H1 (cell line): ENCODE measurements at regions not wholly inside any gene's neighbourhood (a gene's known extent, or its start where the extent isn't known, plus 50 kb on each side); places are given as distances from the start of the nearest gene placed in this dataset.

ENCODE experiments used
- CTCF ChIA-PET: fragments of 300-600 bp; sonication (Branson Sonifier 250); formaldehyde crosslinking; loops from one replicate; lab custom pipeline; 2021; ENCODE audit not compliant: partially characterized antibody; lab: Charles Lee
- POLR2A ChIA-PET: fragments of 300-600 bp; sonication (Branson Sonifier 250); formaldehyde crosslinking; loops from one replicate; lab custom pipeline; 2021; ENCODE audit warnings: inconsistent platforms; ENCODE audit not compliant: partially characterized antibody; lab: Charles Lee
- DNase-seq, 2 experiments: peaks; one replicate each; pipeline versions ENCODE4 v3.0.0 to v3.0.0-alpha.2; 2010 to 2022; ENCODE audit warnings: low spot score in 2 of 2, low read depth in 1 of 2, mixed read lengths in 1 of 2
- FAIRE-seq: peaks from 2 replicates; lab custom pipeline; 2011; peaks lifted over from hg19 to GRCh38; lab: Jason Lieb, UNC
- H2AFZ ChIP-seq: 2 replicates; pipeline ENCODE4 v1.8.1; 2012; ENCODE audit warnings: low read length, inconsistent platforms
- H2AK5ac ChIP-seq: 2 replicates; pipeline ENCODE4 v1.6.1; 2013; ENCODE audit warnings: low read depth, low read length
- H2BK120ac ChIP-seq: replicated peaks from 2 replicates; pipeline ENCODE3; 2013; ENCODE audit warnings: low read depth, low read length, inconsistent platforms
- H2BK12ac ChIP-seq: 2 replicates; pipeline ENCODE4 v1.6.1; 2013; ENCODE audit warnings: low read depth, low read length
- H2BK15ac ChIP-seq: 2 replicates; pipeline ENCODE4 v1.6.1; 2013; ENCODE audit warnings: low read length
- H2BK20ac ChIP-seq: 2 replicates; pipeline ENCODE4 v1.6.1; 2013; ENCODE audit warnings: low read length
- H2BK5ac ChIP-seq: 2 replicates; pipeline ENCODE4 v1.6.1; 2013; ENCODE audit warnings: low read depth, low read length
- H3K14ac ChIP-seq: 2 replicates; pipeline ENCODE4 v1.6.1; 2013; ENCODE audit warnings: inconsistent platforms; ENCODE audit not compliant: insufficient read length
- H3K18ac ChIP-seq: 2 replicates; pipeline ENCODE4 v1.6.1; 2013; ENCODE audit warnings: low read length; ENCODE audit errors: extremely low read depth
- H3K23ac ChIP-seq: 2 replicates; pipeline ENCODE4 v1.6.1; 2013; ENCODE audit warnings: inconsistent platforms; ENCODE audit not compliant: insufficient read length
- H3K23me2 ChIP-seq: 2 replicates; pipeline ENCODE4 v1.6.1; 2013; ENCODE audit warnings: low read depth, low read length
- H3K27ac ChIP-seq: 2 replicates; pipeline ENCODE4 v1.6.1; 2011; ENCODE audit warnings: low read depth, low read length, inconsistent platforms
- H3K27me3 ChIP-seq, 4 experiments: replicated peaks in 1 of 4; 1 replicate in 1 of 4; 2 replicates in 3 of 4; pipeline versions ENCODE4 v1.6.1 to v1.8.1; 2011 to 2013; ENCODE audit warnings: low read length in 3 of 4, mild to moderate bottlenecking in 3 of 4, inconsistent platforms in 2 of 4, mixed read lengths in 2 of 4, moderate library complexity in 1 of 4; ENCODE audit not compliant: control insufficient read depth in 3 of 4, insufficient read depth in 3 of 4; ENCODE audit errors: extremely low read depth in 1 of 4
- H3K36me3 ChIP-seq, 4 experiments: 2 replicates each; pipeline versions ENCODE4 v1.6.1 to v1.8.1; 2011 to 2013; ENCODE audit warnings: mild to moderate bottlenecking in 4 of 4, low read length in 3 of 4, moderate library complexity in 2 of 4, control low read depth in 1 of 4, inconsistent platforms in 1 of 4; ENCODE audit not compliant: insufficient read depth in 4 of 4, control insufficient read depth in 2 of 4
- H3K4ac ChIP-seq: replicated peaks from 2 replicates; pipeline ENCODE3; 2013; ENCODE audit warnings: low read length, low read depth, mixed read lengths, inconsistent platforms; ENCODE audit not compliant: insufficient read length
- H3K4me1 ChIP-seq, 4 experiments: replicated peaks in 1 of 4; 1 replicate in 1 of 4; 2 replicates in 3 of 4; pipeline versions ENCODE4 v1.6.1 to v1.8.1; 2011 to 2013; ENCODE audit warnings: low read length in 3 of 4, inconsistent platforms in 2 of 4, mixed read lengths in 1 of 4; ENCODE audit not compliant: insufficient read depth in 4 of 4, control insufficient read depth in 3 of 4
- H3K4me2 ChIP-seq, 2 experiments: 2 replicates each; pipeline versions ENCODE4 v1.6.1 to v1.8.1; 2011 to 2013; ENCODE audit warnings: low read depth in 2 of 2, low read length in 2 of 2, control low read depth in 1 of 2, inconsistent platforms in 1 of 2, mild to moderate bottlenecking in 1 of 2; ENCODE audit not compliant: insufficient read depth in 1 of 2
- H3K4me3 ChIP-seq, 4 experiments: fragments of 200-600, 300-600 bp in 1 of 4; sonication (generic), shearing (Covaris generic), sonication (Bioruptor Twin) in 1 of 4; 2 replicates each; pipeline versions ENCODE4 v1.5.1 to v1.8.1; 2011 to 2016; ENCODE audit warnings: low read length in 4 of 4, low read depth in 3 of 4, control low read depth in 2 of 4, inconsistent platforms in 2 of 4, mild to moderate bottlenecking in 2 of 4, mixed read lengths in 1 of 4, moderate library complexity in 1 of 4; ENCODE audit not compliant: insufficient read depth in 2 of 4; ENCODE audit errors: extremely low read depth in 1 of 4
- H3K56ac ChIP-seq: replicated peaks from 2 replicates; pipeline ENCODE3; 2013; ENCODE audit warnings: low read depth, mild to moderate bottlenecking, mixed read lengths, low read length, inconsistent platforms; ENCODE audit not compliant: insufficient read length
- H3K79me1 ChIP-seq: 2 replicates; pipeline ENCODE4 v1.6.1; 2013; ENCODE audit warnings: low read depth, low read length, control low read depth
- H3K79me2 ChIP-seq, 2 experiments: 2 replicates each; pipeline versions ENCODE4 v1.6.1 to v1.8.1; 2012 to 2013; ENCODE audit warnings: low read length in 2 of 2, mild to moderate bottlenecking in 2 of 2, inconsistent platforms in 1 of 2; ENCODE audit not compliant: insufficient read depth in 2 of 2, control insufficient read depth in 1 of 2
- H3K9ac ChIP-seq, 4 experiments: replicated peaks in 1 of 4; 1 replicate in 1 of 4; 2 replicates in 3 of 4; pipeline versions ENCODE4 v1.6.1 to v1.8.1; 2011 to 2013; ENCODE audit warnings: low read depth in 3 of 4, low read length in 3 of 4, control low read depth in 2 of 4, mild to moderate bottlenecking in 2 of 4, moderate library complexity in 2 of 4, inconsistent platforms in 1 of 4; ENCODE audit errors: extremely low read depth in 1 of 4
- H3K9me3 ChIP-seq, 2 experiments: 2 replicates each; pipeline versions ENCODE4 v1.6.1 to v1.8.1; 2012 to 2013; ENCODE audit warnings: mild to moderate bottlenecking in 2 of 2, moderate library complexity in 2 of 2, control low read depth in 1 of 2, inconsistent platforms in 1 of 2, low read depth in 1 of 2, low read length in 1 of 2, mixed read lengths in 1 of 2; ENCODE audit not compliant: insufficient read depth in 2 of 2
- H4K20me1 ChIP-seq, 2 experiments: replicated peaks in 1 of 2; 2 replicates each; pipeline versions ENCODE3 to v1.8.1; 2011 to 2013; ENCODE audit warnings: inconsistent platforms in 2 of 2, low read length in 2 of 2, mild to moderate bottlenecking in 1 of 2; ENCODE audit not compliant: insufficient read depth in 2 of 2, control insufficient read depth in 1 of 2
- H4K5ac ChIP-seq: 2 replicates; pipeline ENCODE4 v1.6.1; 2013; ENCODE audit warnings: low read length, low read depth, mixed read lengths, inconsistent platforms; ENCODE audit not compliant: insufficient read length
- H4K8ac ChIP-seq: 2 replicates; pipeline ENCODE4 v1.8.0; 2013; ENCODE audit warnings: mild to moderate bottlenecking, moderate library complexity, low read length, inconsistent platforms; ENCODE audit not compliant: insufficient read depth; ENCODE audit errors: extremely low read depth
- H4K91ac ChIP-seq: replicated peaks from 2 replicates; pipeline ENCODE3; 2013; ENCODE audit warnings: low read length, mixed read lengths, inconsistent platforms; ENCODE audit not compliant: insufficient read length
- TF ChIP-seq, protein P1 (sequence below): IDR thresholded peaks from 2 replicates; pipeline ENCODE4 v1.6.1; 2012; ENCODE audit warnings: inconsistent platforms

DNA sequence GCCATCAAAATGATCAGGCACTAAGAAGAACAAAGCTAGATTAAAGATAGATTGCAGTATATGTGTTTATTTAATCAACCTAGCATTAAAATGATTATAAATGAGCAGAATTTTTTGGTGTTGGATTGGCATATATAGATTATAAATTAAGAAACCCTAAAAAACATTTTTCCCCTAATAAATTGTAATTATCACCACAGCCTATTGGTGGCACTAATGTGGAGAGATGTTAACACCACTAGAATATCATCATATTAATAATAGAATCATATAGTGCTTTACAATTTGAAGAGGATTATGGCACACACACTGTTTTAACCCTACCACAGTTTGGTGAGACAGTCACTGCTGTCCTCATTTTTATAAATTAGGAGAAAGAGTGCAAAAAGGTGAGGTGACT, 112.4 kb upstream of the RND3 start:
- H3K23ac ChIP-seq = no peak overlapping the region
- no peak overlapping the region for H3K14ac ChIP-seq
- ChIA-PET CTCF (interaction anchor here (0.6 to 2.7 kb wide), 9 partner anchors 9 to 133 kb away, joined by 3 to 16 read pairs (median 5); no protein-coding TSS in a partner anchor), POLR2A (no interaction called here)
- DNase-seq (no peak), FAIRE-seq (no peak)
- H3K79me2 ChIP-seq = no peaks in the 10 kb centered on the region
- no peak overlapping the region for H2AFZ ChIP-seq
- H3K56ac ChIP-seq = no peak overlapping the region
- H2BK12ac ChIP-seq = no peak overlapping the region
- no peak overlapping the region for H4K8ac ChIP-seq
- no peaks in the 10 kb centered on the region for H3K36me3 ChIP-seq
- no peak overlapping the region for H3K4me3 ChIP-seq
- no peak overlapping the region for H4K91ac ChIP-seq
- H3K79me1 ChIP-seq = no peaks in the 10 kb centered on the region
- no peak overlapping the region for H3K18ac ChIP-seq
- no peaks in the 10 kb centered on the region for H3K27me3 ChIP-seq
- no peak overlapping the region for H3K4ac ChIP-seq
- H2BK120ac ChIP-seq = no peak overlapping the region
- H2BK5ac ChIP-seq = no peak overlapping the region
- H3K9ac ChIP-seq = no peak overlapping the region
- no peak overlapping the region for H2AK5ac ChIP-seq
- H3K4me2 ChIP-seq = no peak overlapping the region
- H3K9me3 ChIP-seq = no peaks in the 10 kb centered on the region
- no peaks in the 10 kb centered on the region for H3K4me1 ChIP-seq
- H3K23me2 ChIP-seq = no peaks in the 10 kb centered on the region
- H4K20me1 ChIP-seq = no peaks in the 10 kb centered on the region
- no peak overlapping the region for H4K5ac ChIP-seq
- no peak overlapping the region for H2BK15ac ChIP-seq
- no peak overlapping the region for H3K27ac ChIP-seq
- no peak overlapping the region for H2BK20ac ChIP-seq
- TF ChIP-seq, protein P1, sequence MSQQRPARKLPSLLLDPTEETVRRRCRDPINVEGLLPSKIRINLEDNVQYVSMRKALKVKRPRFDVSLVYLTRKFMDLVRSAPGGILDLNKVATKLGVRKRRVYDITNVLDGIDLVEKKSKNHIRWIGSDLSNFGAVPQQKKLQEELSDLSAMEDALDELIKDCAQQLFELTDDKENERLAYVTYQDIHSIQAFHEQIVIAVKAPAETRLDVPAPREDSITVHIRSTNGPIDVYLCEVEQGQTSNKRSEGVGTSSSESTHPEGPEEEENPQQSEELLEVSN = no peak
